Glutamatergic neuron (in vitro differentiated cells): ENCODE measurements at regions not wholly inside any gene's neighbourhood (a gene's known extent, or its start where the extent isn't known, plus 50 kb on each side); places are given as distances from the start of the nearest gene placed in this dataset.

ENCODE experiments used
- DNase-seq: peaks from one replicate; pipeline ENCODE4 v3.0.0; 2022
- H3K27ac Mint-ChIP-seq: one replicate; pipeline ENCODE4 v1.8.0; 2020; ENCODE audit warnings: mild to moderate bottlenecking, mixed read lengths, inconsistent platforms; ENCODE audit not compliant: unreplicated experiment
- H3K27me3 Mint-ChIP-seq: one replicate; pipeline ENCODE4 v1.8.0; 2020; ENCODE audit warnings: mild to moderate bottlenecking, moderate library complexity, mixed read lengths, inconsistent platforms; ENCODE audit not compliant: unreplicated experiment
- H3K36me3 Mint-ChIP-seq: one replicate; pipeline ENCODE4 v1.8.0; 2020; ENCODE audit warnings: mild to moderate bottlenecking, mixed read lengths, inconsistent platforms; ENCODE audit not compliant: unreplicated experiment
- H3K4me1 Mint-ChIP-seq: one replicate; pipeline ENCODE4 v1.8.0; 2020; ENCODE audit warnings: mild to moderate bottlenecking, low read depth, mixed read lengths, inconsistent platforms; ENCODE audit not compliant: unreplicated experiment
- H3K4me3 Mint-ChIP-seq: one replicate; pipeline ENCODE4 v1.8.0; 2020; ENCODE audit warnings: mild to moderate bottlenecking, mixed read lengths, inconsistent platforms; ENCODE audit not compliant: unreplicated experiment
- H3K9me3 Mint-ChIP-seq: one replicate; pipeline ENCODE4 v1.8.0; 2020; ENCODE audit warnings: mild to moderate bottlenecking, moderate library complexity, mixed read lengths, inconsistent platforms; ENCODE audit not compliant: unreplicated experiment
- TF ChIP-seq, protein P1 (sequence below): fragments of 200-600 bp; sonication (generic); IDR thresholded peaks from one replicate; pipeline ENCODE4 v1.5.0; 2021; ENCODE audit not compliant: partially characterized antibody, unreplicated experiment

DNA sequence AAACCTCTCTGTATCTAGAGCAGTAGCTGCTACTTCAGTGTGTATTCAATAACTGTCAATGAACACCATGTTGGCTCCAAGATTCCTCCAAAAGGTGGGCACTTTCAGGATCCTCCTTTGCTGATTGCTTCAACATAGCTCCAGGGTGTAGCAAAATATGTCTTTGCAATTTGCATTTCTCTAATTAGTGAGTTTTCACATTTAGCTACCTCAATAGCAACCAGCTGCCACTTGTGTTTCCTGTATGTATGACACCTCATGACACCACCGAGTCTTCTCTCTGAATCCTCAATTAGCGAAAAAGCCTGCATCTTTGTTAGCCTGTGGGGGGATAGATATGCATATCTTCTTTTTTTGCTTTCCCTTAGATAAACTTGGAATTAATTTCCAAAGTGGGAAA, 898.3 kb upstream of the FAT3 start:
- TF ChIP-seq, protein P1, sequence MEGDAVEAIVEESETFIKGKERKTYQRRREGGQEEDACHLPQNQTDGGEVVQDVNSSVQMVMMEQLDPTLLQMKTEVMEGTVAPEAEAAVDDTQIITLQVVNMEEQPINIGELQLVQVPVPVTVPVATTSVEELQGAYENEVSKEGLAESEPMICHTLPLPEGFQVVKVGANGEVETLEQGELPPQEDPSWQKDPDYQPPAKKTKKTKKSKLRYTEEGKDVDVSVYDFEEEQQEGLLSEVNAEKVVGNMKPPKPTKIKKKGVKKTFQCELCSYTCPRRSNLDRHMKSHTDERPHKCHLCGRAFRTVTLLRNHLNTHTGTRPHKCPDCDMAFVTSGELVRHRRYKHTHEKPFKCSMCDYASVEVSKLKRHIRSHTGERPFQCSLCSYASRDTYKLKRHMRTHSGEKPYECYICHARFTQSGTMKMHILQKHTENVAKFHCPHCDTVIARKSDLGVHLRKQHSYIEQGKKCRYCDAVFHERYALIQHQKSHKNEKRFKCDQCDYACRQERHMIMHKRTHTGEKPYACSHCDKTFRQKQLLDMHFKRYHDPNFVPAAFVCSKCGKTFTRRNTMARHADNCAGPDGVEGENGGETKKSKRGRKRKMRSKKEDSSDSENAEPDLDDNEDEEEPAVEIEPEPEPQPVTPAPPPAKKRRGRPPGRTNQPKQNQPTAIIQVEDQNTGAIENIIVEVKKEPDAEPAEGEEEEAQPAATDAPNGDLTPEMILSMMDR, result no peak
- H3K4me1 Mint-ChIP-seq, result no peaks in the 10 kb centered on the region
- no peak overlapping the region for H3K27ac Mint-ChIP-seq
- no peaks in the 10 kb centered on the region for H3K9me3 Mint-ChIP-seq
- H3K27me3 Mint-ChIP-seq, result no peaks in the 10 kb centered on the region
- H3K4me3 Mint-ChIP-seq, result no peak overlapping the region
- DNase-seq, result no peak
- H3K36me3 Mint-ChIP-seq, result no peaks in the 10 kb centered on the region

DNA sequence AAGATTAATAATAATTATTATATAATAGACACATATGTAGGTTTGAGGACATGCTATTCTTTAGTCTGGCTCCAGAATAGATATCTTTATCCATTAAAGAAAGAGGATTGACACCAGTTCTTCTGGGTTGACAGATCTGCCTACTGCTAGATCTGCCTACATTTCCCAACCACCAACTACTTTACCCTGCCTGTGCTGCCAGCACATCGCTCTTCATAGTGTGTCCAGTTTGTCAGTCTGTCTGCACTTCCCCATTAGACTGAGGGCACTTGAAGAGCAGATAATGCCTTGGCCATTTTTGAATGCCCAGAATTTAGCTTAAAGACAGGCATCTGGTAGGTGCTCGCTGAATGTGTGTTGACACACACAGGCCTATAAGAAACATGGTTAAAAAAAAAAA, 910.1 kb upstream of the FAT3 start:
- H3K9me3 Mint-ChIP-seq, result peaks cover 3% of the 10 kb centered on the region
- H3K36me3 Mint-ChIP-seq, result no peaks in the 10 kb centered on the region
- H3K27me3 Mint-ChIP-seq, result peaks cover 3% of the 10 kb centered on the region
- H3K4me1 Mint-ChIP-seq, result peaks cover 11% of the 10 kb centered on the region
- DNase-seq, result no peak
- TF ChIP-seq, protein P1, result no peak
- H3K27ac Mint-ChIP-seq, result no peak overlapping the region
- H3K4me3 Mint-ChIP-seq, result no peak overlapping the region

DNA sequence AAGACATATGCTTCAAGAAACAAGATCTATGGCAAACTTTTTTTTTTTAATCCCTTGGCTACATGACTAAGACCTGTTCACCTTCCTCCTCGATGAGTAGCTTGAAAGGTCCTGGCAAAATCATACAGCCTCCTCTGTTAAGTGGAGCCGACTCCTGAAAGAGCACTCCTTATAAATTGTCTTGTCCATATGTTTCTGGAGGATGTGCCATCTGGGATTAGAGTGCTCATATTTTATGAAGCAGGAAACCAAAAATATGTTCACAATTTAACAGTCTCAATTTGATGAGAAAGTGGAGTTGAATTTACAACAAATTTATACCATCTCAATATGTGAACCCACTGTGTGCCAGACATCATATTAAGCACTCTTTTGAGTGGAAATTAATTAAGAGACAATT, 912.1 kb upstream of the FAT3 start:
- peaks cover 11% of the 10 kb centered on the region for H3K4me1 Mint-ChIP-seq
- peaks cover 3% of the 10 kb centered on the region for H3K9me3 Mint-ChIP-seq
- H3K27me3 Mint-ChIP-seq, result peaks cover 2% of the 10 kb centered on the region
- no peak overlapping the region for H3K4me3 Mint-ChIP-seq
- no peaks in the 10 kb centered on the region for H3K36me3 Mint-ChIP-seq
- DNase-seq, result no peak
- H3K27ac Mint-ChIP-seq, result no peak overlapping the region
- TF ChIP-seq, protein P1, result no peak

DNA sequence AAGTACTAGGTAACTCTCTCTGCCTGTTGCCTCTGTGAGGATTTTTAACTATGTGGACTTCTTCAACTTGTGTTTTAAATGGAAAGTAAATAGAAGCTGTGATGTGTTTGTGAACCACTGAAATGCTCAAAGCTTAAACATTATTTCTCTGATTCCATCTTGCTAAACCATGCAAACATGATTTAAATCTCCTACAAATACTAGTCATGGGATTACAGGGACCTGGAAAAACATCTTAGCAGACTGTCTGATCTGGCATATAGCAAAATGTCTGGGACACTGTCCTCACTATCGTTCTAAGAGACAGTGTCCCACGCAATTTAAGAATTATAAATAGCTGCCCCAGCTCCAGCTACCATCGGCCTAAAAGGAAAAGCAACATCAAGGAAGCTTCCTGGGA, 914.5 kb upstream of the FAT3 start:
- Mint-ChIP-seq H3K27me3 (no peaks in the 10 kb centered on the region), H3K4me3 (no peak overlapping the region), H3K36me3 (no peaks in the 10 kb centered on the region), H3K4me1 (peaks cover 17% of the 10 kb centered on the region), H3K9me3 (peaks cover 3% of the 10 kb centered on the region), H3K27ac (no peak overlapping the region)
- TF ChIP-seq, protein P1, result no peak
- DNase-seq, result no peak

DNA sequence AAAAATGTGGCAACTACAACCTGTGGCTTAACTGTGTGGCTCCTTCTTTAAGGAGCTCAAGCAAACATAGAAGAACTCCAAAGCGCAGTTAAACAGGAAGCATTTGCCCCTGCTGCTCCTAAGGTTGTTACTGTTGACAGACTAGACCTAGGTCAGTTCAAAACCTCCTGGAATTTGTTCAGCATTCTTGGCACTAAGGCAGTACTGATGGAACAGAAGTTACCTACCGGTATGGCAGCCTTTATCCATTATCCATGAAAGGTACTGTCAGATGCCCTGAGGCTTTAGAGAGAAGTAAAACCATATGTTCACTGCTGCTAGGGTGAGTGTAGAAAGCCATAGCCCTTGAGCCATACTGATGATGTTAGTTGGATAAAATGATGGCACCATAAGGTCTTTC, 916.5 kb upstream of the FAT3 start:
- Mint-ChIP-seq H3K27me3 (no peaks in the 10 kb centered on the region), H3K36me3 (no peaks in the 10 kb centered on the region), H3K4me1 (peaks cover 20% of the 10 kb centered on the region), H3K4me3 (no peak overlapping the region), H3K27ac (no peak overlapping the region), H3K9me3 (peaks cover 3% of the 10 kb centered on the region)
- no peak for DNase-seq
- TF ChIP-seq, protein P1, result no peak
